Tibial nerve (tissue), 4 donors: ENCODE measurements at regions not wholly inside any gene's neighbourhood (a gene's known extent, or its start where the extent isn't known, plus 50 kb on each side); places are given as distances from the start of the nearest gene placed in this dataset.

ENCODE experiments used
- DNase-seq, 2 donors: peaks; one replicate each; pipeline ENCODE4 v3.0.0-alpha.2; 2019; ENCODE audit warnings: low spot score in 2 of 2
- H3K27ac ChIP-seq, 4 donors: fragments of 200-600 bp; sonication (generic) in 3 of 4; one replicate each; pipeline ENCODE4 v1.5.1; 2017 to 2019; ENCODE audit warnings: mild to moderate bottlenecking in 1 of 4
- H3K27me3 ChIP-seq, 2 donors: fragments of 200-600 bp; sonication (generic) in 1 of 2; one replicate each; pipeline versions ENCODE4 v1.5.1 to v1.6.0; 2017 to 2019
- H3K36me3 ChIP-seq, 3 donors: fragments of 200-600 bp; sonication (generic); one replicate each; pipeline ENCODE4 v1.5.1; 2018 to 2019
- H3K4me1 ChIP-seq, 4 donors: fragments of 200-600 bp; sonication (generic) in 3 of 4; one replicate each; pipeline ENCODE4 v1.5.1; 2017 to 2019
- H3K4me3 ChIP-seq, 4 donors: fragments of 200-600 bp; sonication (generic) in 3 of 4; one replicate each; pipeline ENCODE4 v1.5.1; 2017 to 2019; ENCODE audit warnings: mild to moderate bottlenecking in 1 of 4, moderate library complexity in 1 of 4
- H3K9me3 ChIP-seq, 4 donors: fragments of 200-600 bp; sonication (generic) in 3 of 4; one replicate each; pipeline ENCODE4 v1.5.1; 2017 to 2019
- EP300 ChIP-seq, 2 donors: sonication (generic); formaldehyde crosslinking; IDR thresholded peaks; one replicate each; pipeline ENCODE4 v1.6.1; 2017; ENCODE audit warnings: antibody characterized with exemption in 2 of 2, mild to moderate bottlenecking in 1 of 2
- POLR2A ChIP-seq, 2 donors: fragments of 450-650 bp; IDR thresholded peaks; one replicate each; pipeline ENCODE4 v1.6.1; 2017; ENCODE audit warnings: antibody characterized with exemption in 2 of 2, mild to moderate bottlenecking in 2 of 2, moderate library complexity in 2 of 2
- WGBS, 2 donors: methylation state at CpG; one replicate each; pipeline ENCODE4 v1.1.5; 2018; 5-methylcytosine and 5-hydroxymethylcytosine counted together
- TF ChIP-seq, protein P1 (sequence below), 5 experiments: fragments of 200-600 bp in 3 of 5; fragments of 450-650 bp in 2 of 5; sonication (generic) in 3 of 5; IDR thresholded peaks; one replicate each; pipeline ENCODE4 v1.5.1; 2016 to 2019; ENCODE audit warnings: antibody characterized with exemption in 5 of 5, mild to moderate bottlenecking in 3 of 5, moderate library complexity in 2 of 5

DNA sequence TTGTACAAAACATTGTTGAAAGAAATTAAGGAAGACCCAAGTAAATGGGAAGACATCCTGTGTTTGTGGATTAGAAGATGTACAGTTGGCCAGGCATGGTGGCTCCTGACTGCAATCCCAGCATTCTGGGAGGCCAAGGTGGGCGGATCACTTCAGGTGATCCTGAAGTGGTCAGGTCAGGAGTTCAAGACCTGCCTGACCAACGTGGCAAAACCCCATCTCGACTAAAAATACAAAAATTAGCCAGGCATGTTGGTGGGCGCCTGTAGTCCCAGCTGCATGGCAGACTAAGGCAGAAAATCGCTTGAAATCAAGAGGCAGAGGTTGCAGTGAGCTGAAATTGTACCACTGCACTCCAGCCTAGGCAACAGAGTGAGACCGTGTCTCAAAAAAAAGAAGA, 62.0 kb upstream of the SEPTIN5 start:
- Histone ChIP-seq H3K4me3 (no peak overlapping the region), H3K36me3 (no peaks in the 10 kb centered on the region), H3K9me3 (peaks cover 0 to 25% (median 6%) of the 10 kb centered on the region in 4 donors), H3K4me1 (no peaks in the 10 kb centered on the region), H3K27ac (no peak overlapping the region), H3K27me3 (no peaks in the 10 kb centered on the region)
- DNase-seq = no peak
- WGBS, 2 donors = 56 to 77% methylated on average over 6 of the region's 6 CpGs
- no peak for TF ChIP-seq POLR2A (IDR thresholded peaks at IDR 0.05)
- TF ChIP-seq, protein P1, sequence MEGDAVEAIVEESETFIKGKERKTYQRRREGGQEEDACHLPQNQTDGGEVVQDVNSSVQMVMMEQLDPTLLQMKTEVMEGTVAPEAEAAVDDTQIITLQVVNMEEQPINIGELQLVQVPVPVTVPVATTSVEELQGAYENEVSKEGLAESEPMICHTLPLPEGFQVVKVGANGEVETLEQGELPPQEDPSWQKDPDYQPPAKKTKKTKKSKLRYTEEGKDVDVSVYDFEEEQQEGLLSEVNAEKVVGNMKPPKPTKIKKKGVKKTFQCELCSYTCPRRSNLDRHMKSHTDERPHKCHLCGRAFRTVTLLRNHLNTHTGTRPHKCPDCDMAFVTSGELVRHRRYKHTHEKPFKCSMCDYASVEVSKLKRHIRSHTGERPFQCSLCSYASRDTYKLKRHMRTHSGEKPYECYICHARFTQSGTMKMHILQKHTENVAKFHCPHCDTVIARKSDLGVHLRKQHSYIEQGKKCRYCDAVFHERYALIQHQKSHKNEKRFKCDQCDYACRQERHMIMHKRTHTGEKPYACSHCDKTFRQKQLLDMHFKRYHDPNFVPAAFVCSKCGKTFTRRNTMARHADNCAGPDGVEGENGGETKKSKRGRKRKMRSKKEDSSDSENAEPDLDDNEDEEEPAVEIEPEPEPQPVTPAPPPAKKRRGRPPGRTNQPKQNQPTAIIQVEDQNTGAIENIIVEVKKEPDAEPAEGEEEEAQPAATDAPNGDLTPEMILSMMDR (IDR thresholded peaks at IDR 0.05) = no peak
- no peak for TF ChIP-seq EP300 (IDR thresholded peaks at IDR 0.05)

DNA sequence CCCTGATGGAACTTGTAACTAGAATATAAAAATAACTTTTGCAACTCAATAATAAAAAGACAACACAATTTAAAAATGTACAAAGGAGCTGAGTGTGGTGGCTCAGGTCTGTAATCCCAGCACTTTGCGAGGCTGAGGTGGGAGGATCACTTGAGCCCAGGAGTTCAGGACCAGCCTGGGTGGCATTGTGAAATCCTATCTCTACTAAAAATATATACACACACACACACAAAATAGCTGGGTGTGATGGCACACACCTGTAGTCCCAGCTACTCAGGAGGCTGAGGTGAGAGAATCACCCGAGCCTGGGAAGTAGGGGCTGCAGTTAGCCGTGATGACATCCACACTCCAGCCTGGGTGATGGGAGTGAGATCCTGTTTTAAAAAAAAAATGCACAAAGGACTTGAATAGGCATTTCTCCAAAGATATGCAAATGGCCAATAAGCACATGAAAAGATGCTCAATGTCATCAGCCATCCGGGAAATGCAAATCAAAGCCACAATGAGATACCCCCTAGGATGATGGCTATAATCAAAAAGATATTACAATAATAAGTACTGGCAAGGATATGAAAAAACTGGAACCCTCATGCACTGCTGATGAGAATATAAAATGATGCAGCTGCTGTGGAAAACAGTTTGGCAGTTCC, 59.8 kb upstream of the SEPTIN5 start:
- Histone ChIP-seq H3K9me3 (peaks cover 0 to 4% (median 0%) of the 10 kb centered on the region in 4 donors), H3K27me3 (no peaks in the 10 kb centered on the region), H3K36me3 (no peaks in the 10 kb centered on the region), H3K27ac (no peak overlapping the region), H3K4me3 (no peak overlapping the region), H3K4me1 (no peaks in the 10 kb centered on the region)
- TF ChIP-seq EP300 (IDR thresholded peaks at IDR 0.05) (no peak), POLR2A (IDR thresholded peaks at IDR 0.05) (no peak)
- TF ChIP-seq, protein P1 (IDR thresholded peaks at IDR 0.05) = no peak
- WGBS, 2 donors = 51 to 52% methylated on average over 4 of the region's 4 CpGs
- DNase-seq = no peak

DNA sequence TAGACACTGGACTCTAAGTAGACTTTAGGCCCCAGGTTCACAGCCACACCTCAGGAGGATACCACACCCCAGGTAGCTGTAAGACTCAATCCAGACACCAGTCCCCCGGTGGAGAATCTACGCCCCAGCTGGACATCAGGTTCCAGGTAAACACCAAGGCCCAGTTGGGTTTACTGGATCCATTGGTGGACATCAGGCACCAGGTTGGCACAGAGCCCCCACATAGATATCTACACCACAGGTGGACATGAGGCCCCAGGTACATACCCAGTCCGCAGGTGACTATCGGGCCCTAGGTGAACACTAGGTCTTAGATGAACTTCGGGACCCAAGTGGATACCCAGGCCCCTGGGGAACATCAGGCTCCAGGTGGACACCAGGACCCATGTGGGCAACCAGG, 58.9 kb upstream of the SEPTIN5 start:
- TF ChIP-seq, protein P1 (IDR thresholded peaks at IDR 0.05) = no peak
- TF ChIP-seq EP300 (IDR thresholded peaks at IDR 0.05) = no peak
- no peak for TF ChIP-seq POLR2A (IDR thresholded peaks at IDR 0.05)
- Histone ChIP-seq H3K4me1 (no peaks in the 10 kb centered on the region), H3K27me3 (no peaks in the 10 kb centered on the region), H3K4me3 (no peak overlapping the region), H3K27ac (no peak overlapping the region), H3K9me3 (no peaks in the 10 kb centered on the region), H3K36me3 (no peaks in the 10 kb centered on the region)
- no peak for DNase-seq
- WGBS, 2 donors = 79 to 94% methylated on average over 3 to 5 of the region's 5 CpGs

DNA sequence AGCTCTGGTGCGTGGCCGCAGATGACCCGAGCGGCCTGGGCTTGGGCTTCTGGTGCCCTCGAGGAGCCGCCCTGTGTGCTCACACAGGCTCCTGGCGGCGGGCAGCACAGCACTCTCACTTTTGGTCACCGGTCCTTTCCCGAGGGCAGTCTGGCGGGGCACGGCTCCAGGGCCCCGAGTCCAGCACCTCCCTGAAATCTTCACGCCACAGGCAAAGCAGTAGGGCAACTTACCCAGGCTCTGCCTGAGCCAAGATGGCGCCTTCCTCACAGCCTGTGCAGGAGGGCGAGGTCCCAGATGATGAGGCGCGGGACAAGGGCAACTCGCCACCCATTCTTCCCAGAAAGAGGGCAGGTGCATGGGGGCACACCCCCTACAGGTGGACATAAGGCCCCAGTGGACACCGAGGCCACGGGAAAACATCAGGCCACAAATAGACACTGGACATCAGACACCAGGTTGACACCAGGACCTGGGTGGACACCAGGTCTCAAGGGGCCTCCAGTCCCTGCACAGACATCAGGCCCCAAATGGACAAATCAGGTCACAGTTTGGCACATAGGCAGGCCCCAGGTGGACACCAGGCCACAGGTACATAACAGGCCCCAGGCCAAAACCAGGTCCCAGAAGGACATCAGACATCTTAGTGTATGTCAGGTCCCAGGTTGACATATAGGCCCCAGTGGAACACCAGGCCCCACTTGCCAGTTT, 57.6 kb upstream of the SEPTIN5 start:
- Histone ChIP-seq H3K9me3 (no peaks in the 10 kb centered on the region), H3K4me1 (no peaks in the 10 kb centered on the region), H3K36me3 (no peaks in the 10 kb centered on the region), H3K27me3 (no peaks in the 10 kb centered on the region), H3K4me3 (no peak overlapping the region), H3K27ac (no peak overlapping the region)
- TF ChIP-seq, protein P1 (IDR thresholded peaks at IDR 0.05) = no peak
- TF ChIP-seq POLR2A (IDR thresholded peaks at IDR 0.05) (no peak), EP300 (IDR thresholded peaks at IDR 0.05) (no peak)
- no peak for DNase-seq
- 95 to 98% methylated on average over 10 to 17 of the region's 21 CpGs for WGBS, 2 donors

DNA sequence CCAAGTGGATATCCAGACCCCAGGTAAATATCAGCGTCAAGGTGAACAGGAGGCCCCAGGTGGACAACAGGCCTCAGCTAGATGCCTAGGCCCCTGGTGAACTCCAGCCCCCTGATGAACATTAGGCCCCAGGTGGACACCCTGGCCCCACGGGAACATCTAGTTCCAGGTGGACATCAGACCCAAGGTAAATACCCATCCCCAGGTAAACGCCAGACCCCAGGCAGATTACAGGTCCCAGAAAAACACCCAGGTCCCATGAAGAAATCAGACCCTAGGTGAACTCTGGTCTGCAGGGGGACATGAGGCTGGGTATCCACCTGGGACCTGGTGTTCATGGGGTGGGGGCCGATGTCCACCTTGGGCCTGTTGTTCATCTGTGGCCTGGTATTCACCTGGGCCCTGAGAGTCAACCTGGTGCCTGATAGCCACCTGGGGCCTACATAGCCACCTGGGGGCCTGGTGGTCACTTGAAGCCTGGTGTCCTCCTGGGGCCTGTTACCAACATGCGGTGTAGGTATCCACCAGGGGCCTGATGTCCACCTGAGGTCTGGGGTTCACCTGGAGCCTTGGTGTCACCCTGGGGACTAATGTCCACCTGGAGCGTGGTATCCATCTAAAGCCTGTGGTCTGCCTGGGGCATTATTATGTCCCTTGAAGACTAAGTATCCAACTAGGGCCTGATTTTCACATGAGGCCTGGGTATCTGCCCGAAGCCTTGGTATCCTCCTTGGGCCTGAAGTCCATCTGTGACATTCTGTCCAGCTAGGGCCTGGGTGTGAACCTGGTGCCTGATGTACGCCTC, 56.8 kb upstream of the SEPTIN5 start:
- no peak overlapping the region for H3K27ac ChIP-seq
- WGBS, 2 donors = 95 to 97% methylated on average over 3 to 6 of the region's 8 CpGs
- DNase-seq = no peak
- no peak overlapping the region for H3K4me3 ChIP-seq
- H3K27me3 ChIP-seq = no peaks in the 10 kb centered on the region
- TF ChIP-seq, protein P1 (IDR thresholded peaks at IDR 0.05) = no peak
- TF ChIP-seq POLR2A (IDR thresholded peaks at IDR 0.05) (no peak), EP300 (IDR thresholded peaks at IDR 0.05) (no peak)
- H3K9me3 ChIP-seq = no peaks in the 10 kb centered on the region
- H3K4me1 ChIP-seq = no peaks in the 10 kb centered on the region
- no peaks in the 10 kb centered on the region for H3K36me3 ChIP-seq
